TTC549 (cell line): ENCODE measurements at regions not wholly inside any gene's neighbourhood (a gene's known extent, or its start where the extent isn't known, plus 50 kb on each side); places are given as distances from the start of the nearest gene placed in this dataset.
"Not testable (repeated sequence)": the region's sequence is repeated elsewhere in the genome, so short reads cannot be mapped to it uniquely, and the experiment has no call there.

Experiments
- FAIRE-seq: peaks from 2 replicates; lab custom pipeline; 2012; peaks lifted over from hg19 to GRCh38; lab: Jason Lieb, UNC

- no peak for FAIRE-seq
Measured at GRCh38 chr1:196160066-196160795, 448.0 kb downstream of the KCNT2 start.

- no peak for FAIRE-seq
Measured at GRCh38 chr1:196155586-196155985, 452.7 kb downstream of the KCNT2 start.

DNA sequence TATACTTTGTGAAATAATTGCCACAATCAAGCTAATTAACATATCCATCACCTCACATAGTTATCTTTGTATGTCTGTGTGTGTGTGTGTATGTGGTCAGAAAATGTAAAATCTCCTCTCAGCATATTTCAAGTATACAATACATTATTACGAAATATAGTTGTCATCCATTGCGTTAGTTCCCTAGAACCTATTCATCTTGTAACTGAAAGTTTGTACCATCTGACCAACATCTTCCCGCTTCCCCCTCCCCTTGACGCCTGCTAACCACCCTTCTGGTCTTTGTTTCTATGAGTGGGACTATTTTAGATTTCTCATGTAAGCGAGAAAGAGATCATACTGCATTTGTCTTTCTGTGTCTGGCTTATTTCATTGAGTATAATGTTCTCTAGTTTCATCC, 455.3 kb downstream of the KCNT2 start:
- no peak for FAIRE-seq

DNA sequence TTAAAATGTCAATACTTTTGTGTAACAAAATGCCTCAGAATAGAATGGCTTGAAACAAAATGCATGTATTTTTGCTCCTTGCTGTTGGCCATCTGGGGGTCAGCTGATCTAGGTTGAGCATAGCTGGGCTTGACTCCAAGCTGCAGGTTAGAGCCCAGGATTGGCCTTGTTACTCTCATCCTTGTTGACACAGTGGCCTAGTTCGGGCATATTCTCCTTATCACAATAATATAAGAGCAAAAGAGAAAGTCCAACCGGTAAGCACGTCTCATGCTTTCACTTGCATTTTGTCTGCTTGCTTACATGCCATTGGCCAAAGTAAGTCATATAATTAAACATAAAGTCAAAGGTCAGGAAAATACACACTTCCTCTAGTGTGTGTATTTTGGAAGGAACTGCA, 456.2 kb downstream of the KCNT2 start:
- FAIRE-seq: no peak

DNA sequence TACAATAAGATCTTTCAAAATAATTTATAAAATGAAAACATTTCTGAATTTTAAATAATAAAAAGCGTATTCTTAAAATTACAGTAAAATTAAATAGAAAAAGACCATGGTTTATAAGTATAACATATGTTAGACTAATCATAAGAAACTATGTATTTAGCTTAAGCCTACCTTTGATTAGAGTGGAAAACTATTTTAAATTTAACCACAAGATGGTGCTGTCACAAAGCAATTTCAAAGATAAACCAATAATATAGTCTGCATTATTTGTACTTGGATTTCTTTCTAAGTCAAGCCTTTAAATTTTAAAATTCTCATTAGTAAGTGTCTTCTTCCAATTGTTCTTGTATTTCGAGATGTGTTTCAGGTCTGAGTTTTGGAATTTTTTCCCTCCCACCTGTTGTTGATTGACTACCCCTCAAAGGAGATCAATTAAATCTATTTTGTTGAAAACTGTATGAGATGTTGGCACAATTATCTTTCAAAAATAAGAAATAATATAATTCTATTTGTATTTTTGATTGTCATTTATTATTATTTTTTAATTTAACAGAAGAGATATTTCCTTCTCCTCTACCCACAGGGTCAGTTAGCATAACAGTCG, 459.8 kb downstream of the KCNT2 start:
- FAIRE-seq: peak; percentile 99

DNA sequence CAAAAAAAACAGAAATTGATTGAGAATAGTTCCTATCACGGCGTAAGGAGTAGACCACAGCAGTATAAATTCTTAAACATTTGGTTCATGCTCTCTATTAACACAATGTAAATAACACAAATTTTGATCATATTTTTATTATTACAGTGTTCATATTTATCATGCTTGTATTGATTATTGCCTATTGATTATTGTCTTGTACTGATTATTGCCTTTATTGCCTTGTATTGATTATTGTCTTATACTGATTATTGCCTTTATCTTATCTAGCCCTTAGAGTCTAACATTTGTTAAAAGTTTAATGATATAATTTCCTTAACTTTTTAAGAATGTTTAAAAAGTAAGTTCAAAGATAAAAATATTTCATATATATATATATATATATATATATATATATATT, 460.7 kb downstream of the KCNT2 start:
- peak; percentile 72 for FAIRE-seq

- FAIRE-seq: not testable (repeated sequence)
Measured at GRCh38 chr1:196145151-196145550, 463.1 kb downstream of the KCNT2 start.

- FAIRE-seq: no peak
Measured at GRCh38 chr1:196144588-196144987, 463.7 kb downstream of the KCNT2 start.

DNA sequence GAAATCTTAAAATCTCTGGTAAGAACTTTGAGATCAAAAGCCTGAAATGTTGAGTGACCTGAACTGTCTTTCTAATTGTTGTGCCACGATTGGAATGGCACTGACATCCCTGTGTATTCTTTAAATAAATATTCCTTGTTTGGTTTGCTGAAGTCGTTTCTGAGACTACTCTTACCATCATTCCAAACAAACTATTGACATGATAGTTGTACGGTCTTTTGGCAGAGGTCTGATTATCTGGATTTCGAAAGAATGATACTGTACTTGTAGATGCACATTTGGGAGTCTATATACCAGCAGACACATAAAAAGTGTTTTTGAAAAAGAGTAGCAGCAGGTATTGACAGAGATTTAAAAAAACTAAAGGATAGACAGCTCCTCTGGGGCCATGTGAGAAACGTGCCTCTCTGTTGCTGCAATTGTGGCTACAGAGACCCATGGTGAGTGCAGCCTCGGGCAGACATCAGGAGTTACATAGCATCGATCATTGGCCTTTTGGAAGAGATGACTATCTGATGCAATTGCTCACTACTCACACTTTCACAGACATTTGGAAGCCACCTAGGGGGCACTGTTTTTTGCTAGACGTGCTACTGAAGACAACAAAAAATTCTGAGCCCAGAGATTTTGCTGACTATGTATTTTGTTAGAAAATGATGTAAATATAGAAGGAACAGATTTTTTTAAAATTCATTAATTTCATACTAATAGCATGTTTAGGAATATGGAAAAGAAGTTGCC, 464.5 kb downstream of the KCNT2 start:
- FAIRE-seq: no peak

DNA sequence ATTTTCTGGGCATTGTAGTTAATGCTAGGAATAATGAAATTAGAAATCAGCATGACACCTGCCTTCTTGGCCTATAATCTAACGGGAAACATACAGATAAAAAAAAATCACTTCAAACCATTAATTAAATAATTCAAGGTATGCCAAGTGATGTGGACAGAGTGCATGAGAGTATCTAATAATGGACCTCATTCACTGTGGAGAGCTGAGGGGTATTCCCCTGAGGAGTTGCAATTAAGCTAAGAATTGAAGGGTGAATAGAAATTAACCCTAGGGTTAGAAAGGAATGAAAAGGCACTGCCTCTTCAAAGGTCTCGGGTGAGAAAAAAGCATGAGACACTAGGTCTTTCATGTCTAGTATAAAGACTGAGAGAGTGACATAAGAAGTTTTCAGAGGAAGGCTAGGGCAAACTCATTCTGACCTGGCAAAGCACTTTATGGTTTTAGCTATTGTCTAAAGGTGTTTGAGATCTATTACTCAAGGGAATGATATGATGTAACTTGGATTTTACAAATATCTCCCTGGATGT, 466.1 kb downstream of the KCNT2 start:
- no peak for FAIRE-seq

DNA sequence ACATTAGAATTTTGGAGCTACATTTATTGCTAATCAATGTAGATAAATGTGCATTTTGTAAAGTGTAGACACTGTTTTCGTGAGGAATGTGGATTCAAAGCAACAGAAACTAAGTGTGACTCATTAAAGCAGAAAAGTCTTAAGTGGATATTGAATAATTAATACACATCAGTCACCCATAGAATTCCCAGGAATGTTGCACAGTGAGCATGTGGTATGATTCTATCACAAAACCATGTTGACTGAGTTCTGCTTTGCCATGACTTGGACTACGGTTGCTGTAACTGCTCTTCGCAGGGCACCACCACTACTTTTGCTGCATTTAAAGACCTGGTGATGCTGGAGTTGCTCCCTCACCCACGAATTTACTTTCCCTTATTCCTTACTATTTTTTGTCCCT, 471.8 kb downstream of the KCNT2 start:
- no peak for FAIRE-seq

- FAIRE-seq: no peak
Measured at GRCh38 chr1:196131691-196132090, 476.5 kb downstream of the KCNT2 start.

GRCh38 chr1:196128835-196129234, 479.4 kb downstream of the KCNT2 start:
- no peak for FAIRE-seq

- no peak for FAIRE-seq
Measured at GRCh38 chr1:196121181-196121580, 487.1 kb downstream of the KCNT2 start.

DNA sequence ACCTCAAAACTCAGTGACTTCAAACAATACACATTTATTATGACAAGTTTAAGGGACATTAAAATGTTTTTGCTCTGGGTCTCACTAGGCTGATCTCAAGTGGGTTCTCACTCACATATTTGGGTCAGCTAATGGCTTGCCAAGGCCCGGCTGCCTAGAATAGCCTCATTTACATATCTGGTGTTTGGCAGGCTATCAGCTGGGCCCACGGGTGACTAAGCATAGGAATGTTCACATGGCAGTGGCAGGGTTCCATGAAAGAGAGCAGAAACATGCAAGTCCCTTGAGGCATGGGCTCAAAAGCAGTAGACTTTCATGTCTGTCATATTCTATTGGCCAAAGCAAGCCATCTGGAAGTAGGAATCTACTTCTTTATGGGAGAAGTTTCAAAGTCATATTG, 492.6 kb downstream of the KCNT2 start:
- FAIRE-seq: no peak

- FAIRE-seq: no peak
Measured at GRCh38 chr1:196114193-196114592, 494.0 kb downstream of the KCNT2 start.

DNA sequence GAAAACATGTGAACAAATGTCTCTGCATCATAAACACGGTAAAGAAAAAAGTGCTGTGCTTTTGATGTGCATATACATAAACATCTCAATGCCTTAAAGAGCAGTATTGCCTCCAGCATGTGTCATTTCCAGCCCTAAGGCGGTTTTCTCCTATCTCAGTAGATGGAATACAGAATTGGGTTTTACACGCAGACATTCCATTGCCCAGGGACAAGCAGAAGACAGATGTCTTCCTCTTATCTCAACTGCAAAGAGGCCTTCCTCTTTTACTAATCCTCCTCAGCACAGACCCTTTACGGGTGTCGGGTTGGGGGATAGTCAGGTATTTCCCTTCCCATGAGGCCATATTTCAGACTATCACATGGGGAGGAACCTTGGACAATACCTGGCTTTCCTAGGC, 499.2 kb downstream of the KCNT2 start:
- not testable (repeated sequence) for FAIRE-seq

DNA sequence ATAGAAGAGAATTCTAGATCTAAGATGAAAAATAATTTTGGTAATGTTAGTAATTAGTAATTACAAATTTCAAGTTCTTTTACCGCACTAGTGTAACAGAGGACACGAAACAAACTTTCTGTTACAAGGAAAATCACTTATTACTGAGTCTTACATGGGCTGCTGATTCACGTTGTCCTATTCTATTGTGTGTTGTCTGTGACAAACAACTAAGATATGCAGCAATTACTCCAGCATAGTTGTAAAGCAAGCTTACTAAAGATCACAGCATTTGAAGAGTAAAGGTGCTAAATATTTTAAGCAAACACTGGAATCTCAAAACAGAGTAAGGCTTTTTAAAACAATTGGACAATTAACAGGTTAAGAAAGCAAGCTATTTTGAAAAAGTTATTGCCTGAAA, 502.3 kb downstream of the KCNT2 start:
- no peak for FAIRE-seq

- peak; percentile 3 for FAIRE-seq
Measured at GRCh38 chr1:196102826-196103225, 505.4 kb downstream of the KCNT2 start.

DNA sequence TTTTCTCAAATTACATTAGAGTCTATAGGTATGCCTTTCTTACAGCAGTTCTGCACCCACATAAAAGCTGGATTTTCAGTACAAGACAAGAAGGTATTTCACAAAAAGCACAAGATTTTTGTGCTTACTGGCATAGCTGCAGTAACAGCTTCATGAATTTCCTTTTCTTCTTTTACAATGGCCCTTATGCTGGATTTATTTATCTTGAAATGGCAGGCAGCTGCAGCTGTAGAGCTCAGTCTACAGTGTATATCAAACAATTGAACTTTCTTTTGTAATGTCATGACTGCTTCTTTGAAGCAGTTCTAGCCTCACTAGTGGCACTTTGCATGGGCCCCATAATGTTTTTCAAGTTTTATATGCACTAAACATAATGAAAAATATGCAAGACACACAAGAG, 510.2 kb downstream of the KCNT2 start:
- no peak for FAIRE-seq

DNA sequence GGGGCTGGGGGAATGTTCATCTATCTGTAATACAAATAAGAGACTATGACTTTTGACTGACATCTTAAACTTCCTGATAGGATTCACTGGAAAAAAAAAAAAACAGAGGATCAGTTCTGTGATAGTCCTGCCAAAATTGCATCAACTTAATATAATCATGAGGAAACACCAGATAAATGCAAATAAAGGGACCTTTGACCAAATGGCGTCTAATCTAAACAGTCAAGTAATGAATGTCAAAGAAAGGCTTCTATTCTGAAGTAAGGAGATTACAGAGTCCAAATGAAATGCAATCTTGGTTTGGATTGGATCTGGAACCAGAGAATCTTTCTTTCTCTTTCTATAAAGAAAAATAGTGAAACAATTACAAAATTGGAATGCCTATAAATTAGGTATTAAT, 513.4 kb downstream of the KCNT2 start:
- no peak for FAIRE-seq

GRCh38 chr1:196091397-196092135, 516.7 kb downstream of the KCNT2 start:
- no peak for FAIRE-seq

DNA sequence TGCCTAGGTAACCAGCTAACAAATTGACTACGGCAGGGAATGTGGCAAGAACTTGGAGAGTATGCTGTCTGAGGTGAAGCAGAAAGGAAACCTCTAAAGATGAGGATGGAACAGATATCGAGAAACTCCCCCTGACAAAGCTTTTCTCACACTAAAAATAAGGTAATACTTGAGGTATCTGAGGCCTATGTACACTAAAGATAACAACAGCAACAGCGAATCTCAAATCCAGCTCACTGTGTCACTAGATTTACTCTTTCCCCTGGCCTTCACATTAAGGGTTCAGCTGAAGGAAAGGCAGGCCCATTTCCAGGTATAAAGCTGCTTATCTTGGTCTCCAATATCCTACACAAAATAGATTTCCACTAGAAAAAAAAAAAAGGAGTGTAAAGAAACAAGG, 518.0 kb downstream of the KCNT2 start:
- no peak for FAIRE-seq
